Trophoblast cell (in vitro differentiated cells and primary cell): ENCODE measurements at regions not wholly inside any gene's neighbourhood (a gene's known extent, or its start where the extent isn't known, plus 50 kb on each side); places are given as distances from the start of the nearest gene placed in this dataset.

Source experiments
- DNase-seq, 2 donors: peaks; one replicate each; pipeline ENCODE4 v3.0.0-alpha.2; 2016
- H2AFZ ChIP-seq: 2 replicates; pipeline ENCODE4 v1.6.1; 2013; ENCODE audit warnings: low read length, moderate library complexity, mild to moderate bottlenecking; ENCODE audit not compliant: insufficient read depth, poor library complexity
- H2AK5ac ChIP-seq: 2 replicates; pipeline ENCODE4 v1.6.1; 2013; ENCODE audit warnings: mild to moderate bottlenecking, low read length
- H2BK120ac ChIP-seq: 2 replicates; pipeline ENCODE4 v1.6.1; 2013; ENCODE audit warnings: low read length, mild to moderate bottlenecking, moderate library complexity; ENCODE audit not compliant: insufficient read depth, poor library complexity
- H2BK12ac ChIP-seq: 2 replicates; pipeline ENCODE4 v1.6.1; 2013; ENCODE audit warnings: mild to moderate bottlenecking, low read length, moderate library complexity
- H2BK5ac ChIP-seq: 2 replicates; pipeline ENCODE4 v1.6.1; 2013; ENCODE audit warnings: low read length, low read depth, moderate library complexity, mild to moderate bottlenecking; ENCODE audit not compliant: poor library complexity
- H3K14ac ChIP-seq: 2 replicates; pipeline ENCODE4 v1.6.1; 2013; ENCODE audit warnings: mild to moderate bottlenecking, low read length
- H3K18ac ChIP-seq: 2 replicates; pipeline ENCODE4 v1.6.1; 2013; ENCODE audit warnings: mild to moderate bottlenecking, low read length
- H3K23ac ChIP-seq: 2 replicates; pipeline ENCODE4 v1.6.1; 2013; ENCODE audit warnings: low read length
- H3K27ac ChIP-seq: 2 replicates; pipeline ENCODE4 v1.5.1; 2013; ENCODE audit warnings: low read depth, mild to moderate bottlenecking, inconsistent platforms, low read length, moderate library complexity
- H3K27me3 ChIP-seq: 2 replicates; pipeline ENCODE4 v1.6.1; 2013; ENCODE audit warnings: inconsistent platforms, mild to moderate bottlenecking, low read length, moderate library complexity; ENCODE audit not compliant: insufficient read depth
- H3K36me3 ChIP-seq, 2 experiments: 1 replicate in 1 of 2; 2 replicates in 1 of 2; pipeline ENCODE4 v1.6.1; 2013; ENCODE audit warnings: low read length in 2 of 2, mild to moderate bottlenecking in 2 of 2, moderate library complexity in 1 of 2; ENCODE audit not compliant: insufficient read depth in 2 of 2, control insufficient read depth in 1 of 2
- H3K4ac ChIP-seq: 2 replicates; pipeline ENCODE4 v1.6.1; 2013; ENCODE audit warnings: low read depth, mild to moderate bottlenecking, low read length, moderate library complexity
- H3K4me1 ChIP-seq, 2 experiments: 1 replicate in 1 of 2; 2 replicates in 1 of 2; pipeline ENCODE4 v1.6.1; 2013; ENCODE audit warnings: low read length in 2 of 2, mild to moderate bottlenecking in 2 of 2, moderate library complexity in 1 of 2; ENCODE audit not compliant: insufficient read depth in 2 of 2, control insufficient read depth in 1 of 2
- H3K4me2 ChIP-seq: 2 replicates; pipeline ENCODE4 v1.6.1; 2013; ENCODE audit warnings: inconsistent platforms, mild to moderate bottlenecking, low read length, moderate library complexity
- H3K4me3 ChIP-seq: 2 replicates; pipeline ENCODE4 v1.5.1; 2013; ENCODE audit warnings: mild to moderate bottlenecking, low read depth, low read length, inconsistent platforms
- H3K79me1 ChIP-seq: one replicate; pipeline ENCODE4 v1.6.1; 2013; ENCODE audit warnings: low read length
- H3K79me2 ChIP-seq: 2 replicates; pipeline ENCODE4 v1.6.1; 2013; ENCODE audit warnings: low read length, mild to moderate bottlenecking; ENCODE audit not compliant: control insufficient read depth, insufficient read depth, poor library complexity
- H3K9ac ChIP-seq: 2 replicates; pipeline ENCODE4 v1.6.1; 2013; ENCODE audit warnings: mild to moderate bottlenecking, low read length
- H3K9me3 ChIP-seq: 2 replicates; pipeline ENCODE4 v1.6.1; 2013; ENCODE audit warnings: low read depth, mild to moderate bottlenecking, control low read depth, inconsistent platforms, low read length; ENCODE audit not compliant: insufficient read depth
- H4K12ac ChIP-seq: 2 replicates; pipeline ENCODE4 v1.6.1; 2013; ENCODE audit warnings: low read depth, mild to moderate bottlenecking, low read length, moderate library complexity
- H4K8ac ChIP-seq: 2 replicates; pipeline ENCODE4 v1.6.1; 2013; ENCODE audit warnings: low read depth, mild to moderate bottlenecking, low read length, moderate library complexity
- H4K91ac ChIP-seq: one replicate; pipeline ENCODE4 v1.6.1; 2013; ENCODE audit warnings: low read depth, mild to moderate bottlenecking, low read length, moderate library complexity
- WGBS: extraction: QIAGEN DNeasy Blood & Tissue Kit; methylation state at CpG from one replicate; pipeline ENCODE4 v1.1.7; 2013; ENCODE audit warnings: missing lambda C conversion rate; ENCODE audit not compliant: insufficient read length, insufficient coverage; ENCODE audit errors: extremely low coverage; 5-methylcytosine and 5-hydroxymethylcytosine counted together

DNA sequence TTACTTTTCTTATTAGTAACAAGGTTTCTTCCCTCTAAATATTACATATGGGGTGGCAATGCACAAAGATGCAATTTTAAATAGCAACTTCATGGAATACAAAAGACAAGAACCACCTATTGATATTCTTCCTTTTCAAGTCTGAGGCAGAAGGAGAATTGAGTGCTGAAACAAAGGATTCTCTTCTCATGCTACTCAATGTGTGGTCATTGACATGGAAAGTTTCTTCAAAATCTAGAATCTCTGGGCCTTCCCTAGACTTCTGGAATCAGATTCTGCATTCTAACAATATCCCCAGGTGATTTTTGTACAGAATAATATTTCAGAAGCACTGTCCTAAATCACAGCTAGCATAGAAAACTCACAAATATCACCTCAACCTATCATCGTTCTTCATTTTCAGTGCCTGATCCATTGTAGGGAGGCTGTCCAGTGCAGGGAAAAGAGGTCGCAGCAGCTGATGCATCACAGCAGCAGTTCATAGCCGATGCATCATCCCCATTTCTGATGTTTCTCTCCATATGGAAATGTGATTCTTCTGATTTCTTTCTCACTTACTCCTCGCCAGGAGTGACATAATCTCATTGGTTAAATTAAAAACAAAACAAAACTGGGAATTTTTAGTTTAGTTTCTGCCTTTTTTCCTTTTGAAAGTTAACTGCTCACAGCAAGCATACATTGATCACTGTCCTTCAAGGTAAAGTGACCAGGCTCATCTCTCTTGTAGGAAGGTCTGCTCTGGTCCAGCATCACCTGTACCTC is 139.5 kb upstream of the FAM83B start:
- Histone ChIP-seq H3K4me2 (no peak overlapping the region), H3K14ac (no peak overlapping the region), H3K9ac (no peak overlapping the region), H4K91ac (no peak overlapping the region), H4K12ac (no peak overlapping the region), H4K8ac (no peak overlapping the region), H2AK5ac (no peak overlapping the region), H2BK120ac (no peak overlapping the region), H3K18ac (no peak overlapping the region), H3K9me3 (no peaks in the 10 kb centered on the region), H3K79me2 (no peaks in the 10 kb centered on the region), H3K36me3 (no peaks in the 10 kb centered on the region), H3K79me1 (no peaks in the 10 kb centered on the region), H2BK12ac (no peak overlapping the region), H3K4ac (no peak overlapping the region), H3K27me3 (no peaks in the 10 kb centered on the region), H2AFZ (no peak overlapping the region), H3K27ac (no peak overlapping the region), H3K23ac (no peak overlapping the region), H3K4me1 (no peaks in the 10 kb centered on the region), H2BK5ac (no peak overlapping the region), H3K4me3 (no peak overlapping the region)
- DNase-seq: no peak
- no CpG with 5 or more reads among the region's 4 CpGs for WGBS

DNA sequence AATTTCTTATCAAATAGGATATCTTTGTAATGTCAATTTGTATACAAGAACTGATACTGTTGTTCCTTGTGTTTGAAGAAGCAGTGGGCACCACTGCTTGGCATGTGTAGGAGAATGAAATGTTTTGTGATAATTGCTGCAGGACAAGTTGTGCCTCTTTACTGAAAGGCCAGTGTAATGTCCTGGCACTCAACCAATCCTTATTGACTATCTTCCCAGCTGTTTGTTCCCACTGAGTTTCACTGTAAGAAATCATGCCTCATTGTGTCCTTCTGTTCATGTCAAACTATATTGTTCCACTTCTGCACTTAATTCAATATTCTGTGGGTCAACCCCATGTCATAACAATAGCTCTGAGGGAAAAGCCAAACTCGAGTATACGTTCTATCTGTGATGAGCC is 136.1 kb upstream of the FAM83B start:
- H2AK5ac ChIP-seq: no peak overlapping the region
- DNase-seq: no peak
- H2AFZ ChIP-seq: no peak overlapping the region
- H3K36me3 ChIP-seq: no peaks in the 10 kb centered on the region
- H2BK12ac ChIP-seq: no peak overlapping the region
- H3K27ac ChIP-seq: no peak overlapping the region
- H4K8ac ChIP-seq: no peak overlapping the region
- H3K23ac ChIP-seq: no peak overlapping the region
- H3K4ac ChIP-seq: no peak overlapping the region
- H3K27me3 ChIP-seq: no peaks in the 10 kb centered on the region
- no peak overlapping the region for H4K12ac ChIP-seq
- no peak overlapping the region for H3K9ac ChIP-seq
- no peaks in the 10 kb centered on the region for H3K4me1 ChIP-seq
- no peaks in the 10 kb centered on the region for H3K79me1 ChIP-seq
- no peak overlapping the region for H3K4me2 ChIP-seq
- no peaks in the 10 kb centered on the region for H3K9me3 ChIP-seq
- H3K4me3 ChIP-seq: no peak overlapping the region
- no peak overlapping the region for H3K14ac ChIP-seq
- no peak overlapping the region for H2BK120ac ChIP-seq
- H4K91ac ChIP-seq: no peak overlapping the region
- no peak overlapping the region for H2BK5ac ChIP-seq
- WGBS: no CpG with 5 or more reads among the region's 2 CpGs
- H3K18ac ChIP-seq: no peak overlapping the region
- H3K79me2 ChIP-seq: no peaks in the 10 kb centered on the region

DNA sequence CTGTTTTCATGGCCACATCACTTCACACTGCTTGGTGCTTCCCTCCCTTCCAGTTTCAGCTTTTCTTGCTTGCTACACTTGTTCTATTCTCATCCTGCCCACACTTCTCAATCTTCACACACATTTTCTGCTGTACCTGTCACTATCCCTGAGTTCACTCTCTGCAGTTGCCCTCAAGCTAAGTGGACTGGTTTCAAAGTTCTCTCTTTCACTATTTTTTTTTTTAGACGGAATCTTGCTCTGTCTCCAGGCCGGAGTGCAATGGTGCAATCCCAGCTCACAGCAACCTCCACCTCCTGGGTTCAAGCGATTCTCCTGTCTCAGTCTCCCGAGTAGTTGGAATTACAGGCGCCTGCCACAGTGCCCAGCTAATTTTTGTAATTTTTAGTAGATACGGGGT is 130.6 kb upstream of the FAM83B start:
- H3K4me1 ChIP-seq: no peaks in the 10 kb centered on the region
- H3K9me3 ChIP-seq: no peaks in the 10 kb centered on the region
- H2AK5ac ChIP-seq: no peak overlapping the region
- no peak overlapping the region for H3K14ac ChIP-seq
- H2BK120ac ChIP-seq: no peak overlapping the region
- no peak overlapping the region for H4K91ac ChIP-seq
- H3K9ac ChIP-seq: no peak overlapping the region
- peak; percentile 6 to 21 for DNase-seq
- no peaks in the 10 kb centered on the region for H3K27me3 ChIP-seq
- no peaks in the 10 kb centered on the region for H3K36me3 ChIP-seq
- H3K27ac ChIP-seq: no peak overlapping the region
- H4K12ac ChIP-seq: no peak overlapping the region
- no peak overlapping the region for H2BK5ac ChIP-seq
- H2AFZ ChIP-seq: no peak overlapping the region
- H3K79me1 ChIP-seq: no peaks in the 10 kb centered on the region
- no peak overlapping the region for H3K23ac ChIP-seq
- H2BK12ac ChIP-seq: no peak overlapping the region
- H4K8ac ChIP-seq: no peak overlapping the region
- H3K4ac ChIP-seq: no peak overlapping the region
- H3K4me3 ChIP-seq: no peak overlapping the region
- no peaks in the 10 kb centered on the region for H3K79me2 ChIP-seq
- H3K4me2 ChIP-seq: no peak overlapping the region
- no CpG with 5 or more reads among the region's 6 CpGs for WGBS
- H3K18ac ChIP-seq: no peak overlapping the region

DNA sequence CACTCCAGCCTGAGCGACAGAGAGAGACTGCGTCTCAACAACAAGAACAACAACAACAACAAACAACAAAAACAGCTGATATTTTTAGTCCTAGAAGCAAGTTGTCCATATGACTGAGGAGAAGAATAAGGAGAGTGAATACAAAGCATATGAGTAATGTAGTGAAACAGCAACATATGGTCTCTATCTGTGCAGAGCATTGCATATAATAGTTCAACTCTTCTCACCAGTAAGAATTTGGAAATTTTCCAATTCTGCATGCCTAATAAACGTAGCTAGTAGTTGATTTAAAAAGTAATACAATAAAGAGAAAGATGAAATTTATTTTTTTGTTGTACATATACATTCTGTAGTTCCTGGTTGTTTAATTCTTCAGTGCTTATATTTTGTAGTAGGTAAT is 129.7 kb upstream of the FAM83B start:
- Histone ChIP-seq H3K9ac (no peak overlapping the region), H4K8ac (no peak overlapping the region), H3K27ac (no peak overlapping the region), H2BK5ac (no peak overlapping the region), H4K91ac (no peak overlapping the region), H3K27me3 (no peaks in the 10 kb centered on the region), H3K79me2 (no peaks in the 10 kb centered on the region), H3K4me1 (no peaks in the 10 kb centered on the region), H3K4ac (no peak overlapping the region), H3K36me3 (no peaks in the 10 kb centered on the region), H3K23ac (no peak overlapping the region), H2BK12ac (no peak overlapping the region), H3K9me3 (no peaks in the 10 kb centered on the region), H3K14ac (no peak overlapping the region), H2BK120ac (no peak overlapping the region), H3K79me1 (no peaks in the 10 kb centered on the region), H3K4me2 (no peak overlapping the region), H4K12ac (no peak overlapping the region), H2AFZ (no peak overlapping the region), H3K18ac (no peak overlapping the region), H2AK5ac (no peak overlapping the region), H3K4me3 (no peak overlapping the region)
- no CpG with 5 or more reads among the region's 3 CpGs for WGBS
- no peak for DNase-seq
